ENCODE measurements at regions not wholly inside any gene's neighbourhood (a gene's known extent, or its start where the extent isn't known, plus 50 kb on each side); places are given as distances from the start of the nearest gene placed in this dataset.

DNA sequence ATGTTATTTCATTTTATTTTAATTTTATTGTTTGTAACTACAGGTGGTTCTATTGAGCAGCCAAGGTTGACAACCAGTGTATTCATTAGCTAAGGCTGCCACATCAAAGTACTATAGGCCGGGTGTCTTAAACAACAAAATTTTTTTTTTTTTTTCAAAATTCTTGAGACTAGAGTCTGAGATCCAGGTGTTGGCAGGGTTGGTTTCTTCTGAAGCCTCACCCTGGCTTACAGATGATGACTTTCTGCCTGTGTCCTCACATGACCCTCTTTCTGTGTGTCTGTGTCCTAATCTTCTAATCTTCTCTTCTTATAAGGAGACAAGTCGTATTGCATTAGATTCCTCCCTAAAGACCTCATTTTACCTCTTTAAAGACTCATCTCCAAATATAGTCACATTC is 208.4 kb downstream of the MANEA start:
- TF ChIP-seq, protein P1, sequence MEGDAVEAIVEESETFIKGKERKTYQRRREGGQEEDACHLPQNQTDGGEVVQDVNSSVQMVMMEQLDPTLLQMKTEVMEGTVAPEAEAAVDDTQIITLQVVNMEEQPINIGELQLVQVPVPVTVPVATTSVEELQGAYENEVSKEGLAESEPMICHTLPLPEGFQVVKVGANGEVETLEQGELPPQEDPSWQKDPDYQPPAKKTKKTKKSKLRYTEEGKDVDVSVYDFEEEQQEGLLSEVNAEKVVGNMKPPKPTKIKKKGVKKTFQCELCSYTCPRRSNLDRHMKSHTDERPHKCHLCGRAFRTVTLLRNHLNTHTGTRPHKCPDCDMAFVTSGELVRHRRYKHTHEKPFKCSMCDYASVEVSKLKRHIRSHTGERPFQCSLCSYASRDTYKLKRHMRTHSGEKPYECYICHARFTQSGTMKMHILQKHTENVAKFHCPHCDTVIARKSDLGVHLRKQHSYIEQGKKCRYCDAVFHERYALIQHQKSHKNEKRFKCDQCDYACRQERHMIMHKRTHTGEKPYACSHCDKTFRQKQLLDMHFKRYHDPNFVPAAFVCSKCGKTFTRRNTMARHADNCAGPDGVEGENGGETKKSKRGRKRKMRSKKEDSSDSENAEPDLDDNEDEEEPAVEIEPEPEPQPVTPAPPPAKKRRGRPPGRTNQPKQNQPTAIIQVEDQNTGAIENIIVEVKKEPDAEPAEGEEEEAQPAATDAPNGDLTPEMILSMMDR (IDR thresholded peaks at IDR 0.05; ENCODE audit: insufficient read depth, low read length, poor library complexity, severe bottlenecking) = no peak
- TF ChIP-seq EZH2phosphoT487 (conservative IDR thresholded peaks at IDR 0.05; ENCODE audit: low read length) = no peak

Measured in SU-DHL-6 (cell line).